ENCODE measurements at regions not wholly inside any gene's neighbourhood (a gene's known extent, or its start where the extent isn't known, plus 50 kb on each side); places are given as distances from the start of the nearest gene placed in this dataset.

GRCh38 chr4:152269448-152270191 lies 266.3 kb downstream of the FBXW7 start:
- Mint-ChIP-seq H3K9me3 (no peaks in the 10 kb centered on the region), H3K4me1 (ENCODE audit: low read depth) (peaks cover 9% of the 10 kb centered on the region), H3K4me3 (no peak overlapping the region), H3K27me3 (ENCODE audit: insufficient read depth) (no peaks in the 10 kb centered on the region), H3K36me3 (ENCODE audit: low read depth) (no peaks in the 10 kb centered on the region), H3K27ac (no peak overlapping the region)
- no peak for DNase-seq (ENCODE audit: low spot score)
- intact Hi-C loops (cut with micrococcal nuclease): no loop called here

- peaks cover 9% of the 10 kb centered on the region for H3K4me1 Mint-ChIP-seq (ENCODE audit: low read depth)
- intact Hi-C loops (cut with micrococcal nuclease): no loop called here
- H3K4me3 Mint-ChIP-seq: no peak overlapping the region
- no peaks in the 10 kb centered on the region for H3K9me3 Mint-ChIP-seq
- H3K36me3 Mint-ChIP-seq (ENCODE audit: low read depth): peaks cover 1% of the 10 kb centered on the region
- peaks cover 2% of the 10 kb centered on the region for H3K27me3 Mint-ChIP-seq (ENCODE audit: insufficient read depth)
- H3K27ac Mint-ChIP-seq: no peak overlapping the region
- DNase-seq (ENCODE audit: low spot score): no peak
These were observed 268.1 kb downstream of the FBXW7 start for GRCh38 chr4:152267811-152268210.

DNA sequence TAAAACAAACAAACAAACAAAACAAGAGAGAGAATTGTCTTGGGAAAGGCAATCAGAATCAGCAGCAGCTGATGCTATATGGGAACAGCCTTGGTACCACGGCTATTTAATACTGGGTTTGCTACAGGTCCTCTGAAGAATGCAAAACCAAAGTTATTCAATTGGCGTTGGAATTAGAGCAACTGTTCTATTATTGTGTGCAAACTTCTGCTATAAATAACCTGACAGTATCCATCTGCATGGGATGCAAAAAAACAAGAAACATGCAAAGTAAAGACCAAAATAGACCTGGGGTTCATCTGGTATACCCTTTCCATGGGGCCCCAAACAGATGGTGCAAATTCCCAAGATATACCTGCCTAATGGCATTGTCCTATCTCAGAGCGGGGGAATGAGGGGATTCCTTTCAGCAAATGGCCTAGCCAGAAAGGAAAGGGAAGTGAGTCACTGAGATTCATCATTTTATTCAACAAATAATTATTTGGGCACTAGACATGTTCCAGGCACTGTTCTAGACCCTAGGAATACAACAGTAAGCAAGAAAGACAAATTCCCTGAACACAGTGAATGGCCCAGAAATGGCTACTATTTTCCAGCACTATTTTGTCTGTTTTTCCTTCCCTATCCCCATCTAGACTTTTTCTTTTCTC lies 268.9 kb downstream of the FBXW7 start:
- no peak overlapping the region for H3K27ac Mint-ChIP-seq
- no peaks in the 10 kb centered on the region for H3K9me3 Mint-ChIP-seq
- intact Hi-C loops (cut with micrococcal nuclease): no loop called here
- peaks cover 9% of the 10 kb centered on the region for H3K4me1 Mint-ChIP-seq (ENCODE audit: low read depth)
- peaks cover 2% of the 10 kb centered on the region for H3K27me3 Mint-ChIP-seq (ENCODE audit: insufficient read depth)
- no peak for DNase-seq (ENCODE audit: low spot score)
- no peak overlapping the region for H3K4me3 Mint-ChIP-seq
- peaks cover 1% of the 10 kb centered on the region for H3K36me3 Mint-ChIP-seq (ENCODE audit: low read depth)

DNA sequence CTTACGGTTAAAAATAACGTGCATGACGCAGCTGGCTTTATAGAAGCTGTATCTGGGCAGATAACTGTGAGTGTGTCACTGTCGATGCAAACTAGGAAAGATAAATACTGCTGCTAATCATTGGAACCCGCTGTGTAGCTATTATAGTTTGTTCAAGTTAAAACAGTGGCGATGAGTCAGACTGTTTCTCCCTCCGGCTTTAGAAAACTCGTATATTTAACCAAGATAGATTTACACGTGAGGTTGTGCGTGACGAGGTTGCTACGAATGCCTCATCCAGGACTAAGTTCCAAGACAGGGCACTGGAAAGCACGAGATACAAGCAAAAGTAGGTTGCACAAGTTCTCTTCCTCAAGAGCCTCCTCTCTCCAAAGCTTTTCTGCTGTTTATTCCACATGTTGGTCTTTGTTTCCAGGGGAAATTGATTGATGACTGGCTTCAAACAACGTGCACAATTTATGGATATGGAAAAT lies 270.7 kb downstream of the FBXW7 start:
- H3K36me3 Mint-ChIP-seq (ENCODE audit: low read depth): peaks cover 1% of the 10 kb centered on the region
- no peak overlapping the region for H3K4me3 Mint-ChIP-seq
- no peaks in the 10 kb centered on the region for H3K9me3 Mint-ChIP-seq
- intact Hi-C loops (cut with micrococcal nuclease): no loop called here
- no peak overlapping the region for H3K27ac Mint-ChIP-seq
- no peak for DNase-seq (ENCODE audit: low spot score)
- H3K4me1 Mint-ChIP-seq (ENCODE audit: low read depth): peaks cover 9% of the 10 kb centered on the region
- H3K27me3 Mint-ChIP-seq (ENCODE audit: insufficient read depth): peaks cover 7% of the 10 kb centered on the region

- Mint-ChIP-seq H3K36me3 (ENCODE audit: low read depth) (peaks cover 1% of the 10 kb centered on the region), H3K27ac (no peak overlapping the region), H3K4me1 (ENCODE audit: low read depth) (peaks cover 9% of the 10 kb centered on the region), H3K27me3 (ENCODE audit: insufficient read depth) (peaks cover 7% of the 10 kb centered on the region), H3K4me3 (no peak overlapping the region), H3K9me3 (peaks cover 5% of the 10 kb centered on the region)
- no peak for DNase-seq (ENCODE audit: low spot score)
- intact Hi-C loops (cut with micrococcal nuclease): no loop called here
These were observed 271.8 kb downstream of the FBXW7 start for GRCh38 chr4:152264106-152264505.

GRCh38 chr4:152259866-152260265 lies 276.0 kb downstream of the FBXW7 start:
- no peak overlapping the region for H3K27ac Mint-ChIP-seq
- H3K27me3 Mint-ChIP-seq (ENCODE audit: insufficient read depth): peaks cover 7% of the 10 kb centered on the region
- H3K4me3 Mint-ChIP-seq: no peak overlapping the region
- no peaks in the 10 kb centered on the region for H3K4me1 Mint-ChIP-seq (ENCODE audit: low read depth)
- intact Hi-C loops (cut with micrococcal nuclease): loop anchor here (5.0 to 10.0 kb wide), 3 partner anchors 275 to 1163 kb away; partner anchors contain the start of genes FBXW7, GATB and RPS3A
- peaks cover 5% of the 10 kb centered on the region for H3K9me3 Mint-ChIP-seq
- DNase-seq (ENCODE audit: low spot score): no peak
- H3K36me3 Mint-ChIP-seq (ENCODE audit: low read depth): peaks cover 6% of the 10 kb centered on the region

- intact Hi-C loops (cut with micrococcal nuclease): loop anchor here (5.0 to 10.0 kb wide), 3 partner anchors 276 to 1162 kb away; partner anchors contain the start of genes FBXW7, GATB and RPS3A
- DNase-seq (ENCODE audit: low spot score): no peak
- H3K9me3 Mint-ChIP-seq: peaks cover 5% of the 10 kb centered on the region
- H3K27ac Mint-ChIP-seq: no peak overlapping the region
- no peak overlapping the region for H3K4me3 Mint-ChIP-seq
- peaks cover 6% of the 10 kb centered on the region for H3K27me3 Mint-ChIP-seq (ENCODE audit: insufficient read depth)
- peaks cover 12% of the 10 kb centered on the region for H3K36me3 Mint-ChIP-seq (ENCODE audit: low read depth)
- no peaks in the 10 kb centered on the region for H3K4me1 Mint-ChIP-seq (ENCODE audit: low read depth)
These were observed 276.8 kb downstream of the FBXW7 start for GRCh38 chr4:152258804-152259708.

DNA sequence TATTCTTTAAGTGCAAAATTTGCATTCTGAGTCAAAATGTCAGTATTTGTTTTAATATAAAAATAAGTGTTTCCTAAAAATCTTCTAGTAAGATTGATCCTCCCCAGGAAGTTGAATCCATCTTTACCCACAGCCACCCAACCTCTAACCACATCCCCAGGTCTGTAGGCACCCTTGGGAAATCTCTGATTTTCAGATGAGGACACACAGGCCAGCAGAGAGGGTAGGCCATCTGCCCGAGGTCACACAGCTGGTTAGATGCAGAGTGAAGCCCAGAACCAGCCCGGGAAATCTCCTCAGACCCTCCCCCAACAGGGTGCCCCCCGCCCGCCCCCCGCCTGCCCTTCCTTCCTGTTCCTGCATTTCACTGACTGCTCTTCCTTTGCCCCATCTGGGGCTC lies 277.5 kb downstream of the FBXW7 start:
- H3K4me1 Mint-ChIP-seq (ENCODE audit: low read depth): no peaks in the 10 kb centered on the region
- peaks cover 13% of the 10 kb centered on the region for H3K36me3 Mint-ChIP-seq (ENCODE audit: low read depth)
- no peak overlapping the region for H3K4me3 Mint-ChIP-seq
- peaks cover 5% of the 10 kb centered on the region for H3K27me3 Mint-ChIP-seq (ENCODE audit: insufficient read depth)
- H3K9me3 Mint-ChIP-seq: peaks cover 5% of the 10 kb centered on the region
- intact Hi-C loops (cut with micrococcal nuclease): loop anchor here (5.0 to 10.0 kb wide), 3 partner anchors 276 to 1161 kb away; partner anchors contain the start of genes FBXW7, GATB and RPS3A
- no peak for DNase-seq (ENCODE audit: low spot score)
- no peak overlapping the region for H3K27ac Mint-ChIP-seq

DNA sequence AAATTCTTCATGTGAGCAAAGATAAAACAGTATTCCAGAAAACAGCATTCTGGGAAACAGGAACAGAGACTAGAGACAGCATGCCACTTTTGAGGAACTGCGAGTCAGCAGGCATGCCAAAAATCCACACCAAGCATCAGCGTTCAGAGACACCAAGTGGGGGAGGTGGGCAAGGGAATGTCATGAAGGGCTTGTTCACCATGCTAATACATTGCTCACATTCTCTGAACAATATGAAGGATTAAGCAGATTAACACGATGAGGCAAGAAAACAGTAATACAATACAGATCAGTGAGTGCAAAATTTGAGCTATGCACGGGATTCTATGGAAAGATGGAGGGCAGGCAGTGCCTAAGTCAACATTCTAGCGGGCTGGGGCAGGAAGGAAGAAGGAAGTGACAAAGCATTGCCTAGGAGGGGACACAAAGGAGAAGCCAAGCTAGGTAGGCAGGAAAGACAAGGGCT lies 278.3 kb downstream of the FBXW7 start:
- Mint-ChIP-seq H3K36me3 (ENCODE audit: low read depth) (peaks cover 13% of the 10 kb centered on the region), H3K27ac (no peak overlapping the region), H3K9me3 (peaks cover 11% of the 10 kb centered on the region), H3K4me1 (ENCODE audit: low read depth) (no peaks in the 10 kb centered on the region), H3K27me3 (ENCODE audit: insufficient read depth) (peaks cover 5% of the 10 kb centered on the region), H3K4me3 (no peak overlapping the region)
- no peak for DNase-seq (ENCODE audit: low spot score)
- intact Hi-C loops (cut with micrococcal nuclease): loop anchor here (5.0 to 10.0 kb wide), 3 partner anchors 277 to 1160 kb away; partner anchors contain the start of genes FBXW7, GATB and RPS3A

GRCh38 chr4:152256996-152257395 lies 278.9 kb downstream of the FBXW7 start:
- Mint-ChIP-seq H3K36me3 (ENCODE audit: low read depth) (peaks cover 13% of the 10 kb centered on the region), H3K27me3 (ENCODE audit: insufficient read depth) (peaks cover 5% of the 10 kb centered on the region), H3K4me3 (no peak overlapping the region), H3K4me1 (ENCODE audit: low read depth) (no peaks in the 10 kb centered on the region), H3K9me3 (peaks cover 14% of the 10 kb centered on the region), H3K27ac (no peak overlapping the region)
- DNase-seq (ENCODE audit: low spot score): no peak
- intact Hi-C loops (cut with micrococcal nuclease): loop anchor here (5.0 to 10.0 kb wide), 3 partner anchors 278 to 1160 kb away; partner anchors contain the start of genes FBXW7, GATB and RPS3A

GRCh38 chr4:152255437-152255836 lies 280.5 kb downstream of the FBXW7 start:
- Mint-ChIP-seq H3K9me3 (peaks cover 14% of the 10 kb centered on the region), H3K4me1 (ENCODE audit: low read depth) (no peaks in the 10 kb centered on the region), H3K27me3 (ENCODE audit: insufficient read depth) (no peaks in the 10 kb centered on the region), H3K36me3 (ENCODE audit: low read depth) (peaks cover 13% of the 10 kb centered on the region), H3K27ac (no peak overlapping the region), H3K4me3 (no peak overlapping the region)
- DNase-seq (ENCODE audit: low spot score): peak; percentile 70
- intact Hi-C loops (cut with micrococcal nuclease): loop anchor here (1.0 to 10.0 kb wide), 6 partner anchors 73 to 1158 kb away; partner anchors contain the start of genes FBXW7, GATB and RPS3A

GRCh38 chr4:152248347-152248746 lies 287.5 kb downstream of the FBXW7 start:
- intact Hi-C loops (cut with micrococcal nuclease): no loop called here
- peaks cover 27% of the 10 kb centered on the region for H3K4me1 Mint-ChIP-seq (ENCODE audit: low read depth)
- no peak overlapping the region for H3K4me3 Mint-ChIP-seq
- peaks cover 17% of the 10 kb centered on the region for H3K9me3 Mint-ChIP-seq
- H3K27ac Mint-ChIP-seq: no peak overlapping the region
- peaks cover 10% of the 10 kb centered on the region for H3K36me3 Mint-ChIP-seq (ENCODE audit: low read depth)
- no peak for DNase-seq (ENCODE audit: low spot score)
- H3K27me3 Mint-ChIP-seq (ENCODE audit: insufficient read depth): peaks cover 2% of the 10 kb centered on the region

Measured in activated T-helper 1 cell treated with anti-CD3 and anti-CD28 coated beads, Interleukin-12 subunit alpha, Interleukin-12 subunit beta, Interleukin-2, Interleukin-4 antibody, amounts not matched to agents 30 ng/mL and 10 ng/mL and 1 ng/mL, durations not matched to agents 14 hours and 24 hours and 36 hours (primary cell).